H9 (cell line): ENCODE measurements at regions not wholly inside any gene's neighbourhood (a gene's known extent, or its start where the extent isn't known, plus 50 kb on each side); places are given as distances from the start of the nearest gene placed in this dataset.

ENCODE experiments used
- DNase-seq: peaks from one replicate; pipeline ENCODE4 v3.0.0-alpha.2; 2017
- H2AFZ ChIP-seq: one replicate; pipeline ENCODE4 v1.6.1; 2013; ENCODE audit warnings: mild to moderate bottlenecking, low read length, control low read depth, moderate library complexity
- H2AK5ac ChIP-seq: 2 replicates; pipeline ENCODE4 v1.6.1; 2013; ENCODE audit warnings: low read length, control low read depth, mixed read lengths; ENCODE audit not compliant: insufficient read length
- H2BK120ac ChIP-seq: one replicate; pipeline ENCODE4 v1.6.1; 2013; ENCODE audit warnings: low read depth, mild to moderate bottlenecking, low read length, control low read depth, inconsistent platforms; ENCODE audit not compliant: poor library complexity, severe bottlenecking
- H2BK12ac ChIP-seq: 2 replicates; pipeline ENCODE4 v1.6.1; 2013; ENCODE audit warnings: low read length, control low read depth, mixed read lengths, low read depth; ENCODE audit not compliant: insufficient read length
- H2BK15ac ChIP-seq: 2 replicates; pipeline ENCODE4 v1.6.1; 2013; ENCODE audit warnings: low read depth, low read length, control low read depth
- H2BK20ac ChIP-seq: one replicate; pipeline ENCODE4 v1.6.1; 2013; ENCODE audit warnings: low read depth, mild to moderate bottlenecking, low read length, control low read depth, inconsistent platforms; ENCODE audit not compliant: poor library complexity, severe bottlenecking
- H2BK5ac ChIP-seq: 2 replicates; pipeline ENCODE4 v1.6.1; 2013; ENCODE audit warnings: low read length, control low read depth, mixed read lengths; ENCODE audit not compliant: insufficient read length
- H3K14ac ChIP-seq: 2 replicates; pipeline ENCODE4 v1.6.1; 2013; ENCODE audit warnings: low read length, control low read depth; ENCODE audit not compliant: insufficient read depth
- H3K18ac ChIP-seq: 2 replicates; pipeline ENCODE4 v1.6.1; 2013; ENCODE audit warnings: low read depth, mild to moderate bottlenecking, mixed read lengths, low read length, control low read depth; ENCODE audit not compliant: insufficient read length
- H3K23ac ChIP-seq: 2 replicates; pipeline ENCODE4 v1.6.1; 2013; ENCODE audit warnings: low read length, control low read depth, mixed read lengths, low read depth; ENCODE audit not compliant: insufficient read length
- H3K23me2 ChIP-seq: 2 replicates; pipeline ENCODE4 v1.6.1; 2013; ENCODE audit warnings: low read depth, mild to moderate bottlenecking, mixed read lengths, low read length, control low read depth; ENCODE audit not compliant: insufficient read length, poor library complexity, severe bottlenecking
- H3K27ac ChIP-seq: 2 replicates; pipeline ENCODE4 v1.5.1; 2013; ENCODE audit warnings: low read length, control low read depth, mixed read lengths, low read depth; ENCODE audit not compliant: insufficient read length
- H3K27me3 ChIP-seq: 2 replicates; pipeline ENCODE4 v1.6.1; 2013; ENCODE audit warnings: low read length, control low read depth, inconsistent platforms; ENCODE audit not compliant: insufficient read depth
- H3K4ac ChIP-seq: 2 replicates; pipeline ENCODE4 v1.6.1; 2013; ENCODE audit warnings: low read depth, mild to moderate bottlenecking, control low read depth, inconsistent platforms, low read length, moderate library complexity
- H3K4me1 ChIP-seq: 2 replicates; pipeline ENCODE4 v1.6.1; 2013; ENCODE audit warnings: low read length, control low read depth, inconsistent platforms; ENCODE audit not compliant: insufficient read depth
- H3K4me2 ChIP-seq: 2 replicates; pipeline ENCODE4 v1.6.1; 2013; ENCODE audit warnings: low read length, control low read depth, mixed read lengths; ENCODE audit not compliant: insufficient read length, insufficient read depth
- H3K56ac ChIP-seq: 2 replicates; pipeline ENCODE4 v1.6.1; 2013; ENCODE audit warnings: low read depth, mild to moderate bottlenecking, mixed read lengths, low read length, control low read depth; ENCODE audit not compliant: insufficient read length
- H3K79me1 ChIP-seq: 2 replicates; pipeline ENCODE4 v1.6.1; 2013; ENCODE audit warnings: low read depth, mild to moderate bottlenecking, moderate library complexity, low read length, control low read depth, inconsistent platforms; ENCODE audit not compliant: insufficient read depth, poor library complexity, severe bottlenecking
- H3K79me2 ChIP-seq: 2 replicates; pipeline ENCODE4 v1.6.1; 2013; ENCODE audit warnings: low read length, control low read depth, inconsistent platforms; ENCODE audit not compliant: insufficient read depth
- H3K9ac ChIP-seq: 2 replicates; pipeline ENCODE4 v1.6.1; 2013; ENCODE audit warnings: low read length, control low read depth, mixed read lengths; ENCODE audit not compliant: insufficient read length; ENCODE audit errors: extremely low read depth
- H3K9me3 ChIP-seq: one replicate; pipeline ENCODE4 v1.6.1; 2013; ENCODE audit warnings: low read depth, low read length, inconsistent platforms; ENCODE audit not compliant: control insufficient read depth
- H3T11ph ChIP-seq: one replicate; pipeline ENCODE4 v1.6.1; 2013; ENCODE audit warnings: mild to moderate bottlenecking, low read length, control low read depth, inconsistent platforms
- H4K20me1 ChIP-seq: one replicate; pipeline ENCODE4 v1.6.1; 2013; ENCODE audit not compliant: control insufficient read depth, insufficient read length, insufficient read depth
- H4K5ac ChIP-seq: 2 replicates; pipeline ENCODE4 v1.6.1; 2013; ENCODE audit warnings: low read depth, mild to moderate bottlenecking, mixed read lengths, low read length, control low read depth; ENCODE audit not compliant: insufficient read length
- H4K8ac ChIP-seq: replicated peaks from 2 replicates; pipeline ENCODE4 v1.6.1; 2013; ENCODE audit warnings: low read length, control low read depth, mixed read lengths, low read depth; ENCODE audit not compliant: insufficient read length
- H4K91ac ChIP-seq: 2 replicates; pipeline ENCODE4 v1.6.1; 2013; ENCODE audit warnings: low read depth, mild to moderate bottlenecking, moderate library complexity, mixed read lengths, low read length, control low read depth; ENCODE audit not compliant: insufficient read length
- H3K27ac Mint-ChIP-seq, 3 experiments: 2 replicates in 2 of 3; 3 replicates in 1 of 3; pipeline ENCODE4 v1.8.0; 2020 to 2021; ENCODE audit warnings: mixed read lengths in 3 of 3, mild to moderate bottlenecking in 1 of 3, moderate library complexity in 1 of 3
- H3K27me3 Mint-ChIP-seq: 2 replicates; pipeline ENCODE4 v1.8.0; 2021; ENCODE audit warnings: low read depth, mild to moderate bottlenecking, moderate library complexity, mixed read lengths
- H3K36me3 Mint-ChIP-seq, 3 experiments: 2 replicates in 2 of 3; 3 replicates in 1 of 3; pipeline ENCODE4 v1.8.0; 2020 to 2021; ENCODE audit warnings: low read depth in 3 of 3, mixed read lengths in 3 of 3; ENCODE audit not compliant: insufficient read depth in 1 of 3
- H3K4me1 Mint-ChIP-seq, 2 experiments: 2 replicates each; pipeline ENCODE4 v1.8.0; 2020; ENCODE audit warnings: mixed read lengths in 2 of 2
- H3K4me3 Mint-ChIP-seq, 2 experiments: 2 replicates in 1 of 2; 3 replicates in 1 of 2; pipeline ENCODE4 v1.8.0; 2020 to 2021; ENCODE audit warnings: mild to moderate bottlenecking in 2 of 2, mixed read lengths in 2 of 2, moderate library complexity in 1 of 2
- H3K9me3 Mint-ChIP-seq, 2 experiments: 2 replicates in 1 of 2; 3 replicates in 1 of 2; pipeline ENCODE4 v1.8.0; 2020; ENCODE audit warnings: mild to moderate bottlenecking in 2 of 2, mixed read lengths in 2 of 2, moderate library complexity in 1 of 2
- CTCF ChIP-seq: fragments of 200-600 bp; sonication (generic); conservative IDR thresholded peaks from 3 replicates; pipeline ENCODE4 v1.8.0; 2021; ENCODE audit warnings: antibody characterized with exemption, mild to moderate bottlenecking
- WGBS: extraction: QIAGEN DNeasy Blood & Tissue Kit; methylation state at CpG from one replicate; pipeline ENCODE4 v1.1.7; 2013; ENCODE audit warnings: missing lambda C conversion rate, low lambda C conversion rate, mixed read lengths; ENCODE audit not compliant: insufficient read length; ENCODE audit errors: extremely low coverage; 5-methylcytosine and 5-hydroxymethylcytosine counted together

GRCh38 chr20:52818491-52818890 lies 153.7 kb upstream of the TSHZ2 start:
- H3K79me2 ChIP-seq: no peaks in the 10 kb centered on the region
- no peak overlapping the region for H2AK5ac ChIP-seq
- H2BK20ac ChIP-seq: no peak overlapping the region
- Mint-ChIP-seq H3K9me3 (no peaks in the 10 kb centered on the region), H3K27me3 (no peaks in the 10 kb centered on the region; the same call in 1 of the 2 replicates), H3K36me3 (no peaks in the 10 kb centered on the region), H3K4me3 (no peak overlapping the region), H3K27ac (no peak overlapping the region), H3K4me1 (0 out of 4 replicates have a peak, but pooled peaks cover 0 to 3% of the 10 kb centered on the region in 2 experiments)
- no peaks in the 10 kb centered on the region for H3K23me2 ChIP-seq
- WGBS: no CpG with 5 or more reads among the region's 5 CpGs
- H4K91ac ChIP-seq: no peak overlapping the region
- H3K9me3 ChIP-seq: no peaks in the 10 kb centered on the region
- H2BK15ac ChIP-seq: no peak overlapping the region
- H3K9ac ChIP-seq: no peak overlapping the region
- no peak overlapping the region for H2BK5ac ChIP-seq
- no peak overlapping the region for H3K56ac ChIP-seq
- no peak overlapping the region for H3K14ac ChIP-seq
- H3K79me1 ChIP-seq: no peaks in the 10 kb centered on the region
- H2BK12ac ChIP-seq: no peak overlapping the region
- no peak overlapping the region for H2BK120ac ChIP-seq
- no peak for DNase-seq
- no peaks in the 10 kb centered on the region for H4K20me1 ChIP-seq
- no peak overlapping the region for H3K4me2 ChIP-seq
- no peak overlapping the region for H3K23ac ChIP-seq
- H2AFZ ChIP-seq: no peak overlapping the region
- no peak overlapping the region for H4K5ac ChIP-seq
- H3K27me3 ChIP-seq: no peaks in the 10 kb centered on the region
- no peak overlapping the region for H3K18ac ChIP-seq
- TF ChIP-seq CTCF: no peak
- no peak overlapping the region for H3K27ac ChIP-seq
- no peak overlapping the region for H3K4ac ChIP-seq
- H3K4me1 ChIP-seq: no peaks in the 10 kb centered on the region
- H3T11ph ChIP-seq: no peak overlapping the region
- no peak overlapping the region for H4K8ac ChIP-seq
